ENCODE measurements at regions not wholly inside any gene's neighbourhood (a gene's known extent, or its start where the extent isn't known, plus 50 kb on each side); places are given as distances from the start of the nearest gene placed in this dataset.

- no peak for TF ChIP-seq CTCF (conservative IDR thresholded peaks at IDR 0.05; ENCODE audit: low read depth, low read length)
- H3K4me3 ChIP-seq (ENCODE audit: low read depth, low read length) = no peak overlapping the region
- no peak for DNase-seq (ENCODE audit: low read depth)
Measured at GRCh38 chr11:28461338-28461737, 353.1 kb downstream of the METTL15 start.

GRCh38 chr11:28460348-28460747 lies 352.2 kb downstream of the METTL15 start:
- DNase-seq (ENCODE audit: low read depth) = no peak
- no peak overlapping the region for H3K4me3 ChIP-seq (ENCODE audit: low read depth, low read length)
- TF ChIP-seq CTCF (conservative IDR thresholded peaks at IDR 0.05; ENCODE audit: low read depth, low read length) = no peak

- TF ChIP-seq CTCF (conservative IDR thresholded peaks at IDR 0.05; ENCODE audit: low read depth, low read length) = no peak
- DNase-seq (ENCODE audit: low read depth) = no peak
- H3K4me3 ChIP-seq (ENCODE audit: low read depth, low read length) = no peak overlapping the region
Measured at GRCh38 chr11:28459912-28460311, 351.7 kb downstream of the METTL15 start.

GRCh38 chr11:28457481-28458065 lies 349.4 kb downstream of the METTL15 start:
- no peak for DNase-seq (ENCODE audit: low read depth)
- no peak overlapping the region for H3K4me3 ChIP-seq (ENCODE audit: low read depth, low read length)
- TF ChIP-seq CTCF (conservative IDR thresholded peaks at IDR 0.05; ENCODE audit: low read depth, low read length) = no peak

- TF ChIP-seq CTCF (conservative IDR thresholded peaks at IDR 0.05; ENCODE audit: low read depth, low read length) = no peak
- no peak overlapping the region for H3K4me3 ChIP-seq (ENCODE audit: low read depth, low read length)
- no peak for DNase-seq (ENCODE audit: low read depth)
Measured at GRCh38 chr11:28448186-28448585, 340.0 kb downstream of the METTL15 start.

- peak; percentile 7 for DNase-seq (ENCODE audit: low read depth)
- TF ChIP-seq CTCF (conservative IDR thresholded peaks at IDR 0.05; ENCODE audit: low read depth, low read length) = no peak
- no peak overlapping the region for H3K4me3 ChIP-seq (ENCODE audit: low read depth, low read length)
Measured at GRCh38 chr11:28447226-28447625, 339.0 kb downstream of the METTL15 start.

GRCh38 chr11:28442131-28442530 lies 333.9 kb downstream of the METTL15 start:
- TF ChIP-seq CTCF (conservative IDR thresholded peaks at IDR 0.05; ENCODE audit: low read depth, low read length) = no peak
- no peak for DNase-seq (ENCODE audit: low read depth)
- H3K4me3 ChIP-seq (ENCODE audit: low read depth, low read length) = no peak overlapping the region

Measured in epithelial cell of proximal tubule (primary cell).